ENCODE measurements at regions not wholly inside any gene's neighbourhood (a gene's known extent, or its start where the extent isn't known, plus 50 kb on each side); places are given as distances from the start of the nearest gene placed in this dataset.

DNA sequence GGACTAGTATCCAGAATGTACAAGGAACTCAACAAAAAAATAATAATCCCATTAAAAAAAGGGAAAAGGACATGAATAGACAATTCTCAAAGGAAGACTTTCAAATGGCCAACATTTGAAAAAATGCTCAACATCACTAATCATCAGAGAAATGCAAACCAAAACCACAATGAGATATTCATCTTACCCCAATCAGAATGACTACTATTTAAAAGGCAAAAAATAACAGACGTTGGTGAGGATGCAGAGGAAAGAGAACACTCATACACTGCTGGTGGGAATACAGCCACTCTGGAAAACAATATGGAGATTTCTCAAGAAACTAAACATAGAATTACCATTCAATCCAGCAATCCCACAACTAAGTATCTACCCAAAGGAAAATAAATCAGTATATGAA lies 133.1 kb downstream of the KDR start:
- TF ChIP-seq, protein P1, sequence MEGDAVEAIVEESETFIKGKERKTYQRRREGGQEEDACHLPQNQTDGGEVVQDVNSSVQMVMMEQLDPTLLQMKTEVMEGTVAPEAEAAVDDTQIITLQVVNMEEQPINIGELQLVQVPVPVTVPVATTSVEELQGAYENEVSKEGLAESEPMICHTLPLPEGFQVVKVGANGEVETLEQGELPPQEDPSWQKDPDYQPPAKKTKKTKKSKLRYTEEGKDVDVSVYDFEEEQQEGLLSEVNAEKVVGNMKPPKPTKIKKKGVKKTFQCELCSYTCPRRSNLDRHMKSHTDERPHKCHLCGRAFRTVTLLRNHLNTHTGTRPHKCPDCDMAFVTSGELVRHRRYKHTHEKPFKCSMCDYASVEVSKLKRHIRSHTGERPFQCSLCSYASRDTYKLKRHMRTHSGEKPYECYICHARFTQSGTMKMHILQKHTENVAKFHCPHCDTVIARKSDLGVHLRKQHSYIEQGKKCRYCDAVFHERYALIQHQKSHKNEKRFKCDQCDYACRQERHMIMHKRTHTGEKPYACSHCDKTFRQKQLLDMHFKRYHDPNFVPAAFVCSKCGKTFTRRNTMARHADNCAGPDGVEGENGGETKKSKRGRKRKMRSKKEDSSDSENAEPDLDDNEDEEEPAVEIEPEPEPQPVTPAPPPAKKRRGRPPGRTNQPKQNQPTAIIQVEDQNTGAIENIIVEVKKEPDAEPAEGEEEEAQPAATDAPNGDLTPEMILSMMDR (IDR thresholded peaks at IDR 0.05), result no peak
- TF ChIP-seq POLR2A (IDR thresholded peaks at IDR 0.05), result no peak
